CD8-positive, alpha-beta memory T cell (primary cell): ENCODE measurements at regions not wholly inside any gene's neighbourhood (a gene's known extent, or its start where the extent isn't known, plus 50 kb on each side); places are given as distances from the start of the nearest gene placed in this dataset.
"Not testable (repeated sequence)": the region's sequence is repeated elsewhere in the genome, so short reads cannot be mapped to it uniquely, and the experiment has no call there.

ENCODE experiments used
- CTCF ChIA-PET: fragments of 350-600 bp; sonication (Branson Sonifier 250); formaldehyde crosslinking; loops from one replicate; lab custom pipeline; 2021; ENCODE audit warnings: antibody characterized with exemption; lab: Charles Lee
- POLR2A ChIA-PET: fragments of 350-600 bp; sonication (Branson Sonifier 250); formaldehyde crosslinking; loops from one replicate; lab custom pipeline; 2021; ENCODE audit warnings: antibody characterized with exemption; lab: Charles Lee
- DNase-seq, 5 donors: peaks; one replicate each; pipeline versions ENCODE4 v3.0.0 to v3.0.0-alpha.2; 2020 to 2022; ENCODE audit warnings: mixed read lengths in 1 of 5
- H3K27ac ChIP-seq: one replicate; pipeline ENCODE4 v1.7.0; 2013; ENCODE audit warnings: low read depth, mild to moderate bottlenecking, low read length, moderate library complexity
- H3K27me3 ChIP-seq: 2 replicates; pipeline ENCODE4 v1.7.0; 2013; ENCODE audit warnings: low read length, mild to moderate bottlenecking; ENCODE audit not compliant: insufficient read depth, poor library complexity, severe bottlenecking
- H3K36me3 ChIP-seq: 2 replicates; pipeline ENCODE4 v1.7.0; 2013; ENCODE audit warnings: mild to moderate bottlenecking, low read length, moderate library complexity; ENCODE audit not compliant: insufficient read depth
- H3K4me1 ChIP-seq: 2 replicates; pipeline ENCODE4 v1.7.0; 2013; ENCODE audit warnings: mild to moderate bottlenecking, low read length, moderate library complexity; ENCODE audit not compliant: insufficient read depth
- H3K4me3 ChIP-seq: 2 replicates; pipeline ENCODE4 v1.7.0; 2013; ENCODE audit warnings: mild to moderate bottlenecking, low read length
- H3K9me3 ChIP-seq: 2 replicates; pipeline ENCODE4 v1.7.0; 2013; ENCODE audit warnings: mild to moderate bottlenecking, low read length
- H3K27ac Mint-ChIP-seq, 8 donors: one replicate each; pipeline ENCODE4 v1.8.0; 2020 to 2021; ENCODE audit warnings: mixed read lengths in 8 of 8, mild to moderate bottlenecking in 6 of 8, inconsistent platforms in 3 of 8, moderate library complexity in 3 of 8
- H3K27me3 Mint-ChIP-seq, 2 donors: one replicate each; pipeline ENCODE4 v1.8.0; 2020 to 2021; ENCODE audit warnings: mixed read lengths in 2 of 2, mild to moderate bottlenecking in 1 of 2, moderate library complexity in 1 of 2
- H3K36me3 Mint-ChIP-seq, 3 donors: one replicate each; pipeline ENCODE4 v1.8.0; 2020 to 2021; ENCODE audit warnings: mixed read lengths in 3 of 3, inconsistent platforms in 1 of 3, mild to moderate bottlenecking in 1 of 3
- H3K4me1 Mint-ChIP-seq, 3 donors: one replicate each; pipeline ENCODE4 v1.8.0; 2020 to 2021; ENCODE audit warnings: mixed read lengths in 3 of 3, inconsistent platforms in 1 of 3, mild to moderate bottlenecking in 1 of 3
- H3K4me3 Mint-ChIP-seq, 7 donors: one replicate each; pipeline ENCODE4 v1.8.0; 2020 to 2021; ENCODE audit warnings: mixed read lengths in 7 of 7, mild to moderate bottlenecking in 6 of 7, moderate library complexity in 4 of 7, inconsistent platforms in 2 of 7
- H3K9me3 Mint-ChIP-seq, 5 donors: one replicate each; pipeline ENCODE4 v1.8.0; 2020 to 2022; ENCODE audit warnings: mixed read lengths in 5 of 5, mild to moderate bottlenecking in 3 of 5, moderate library complexity in 2 of 5, inconsistent platforms in 1 of 5

DNA sequence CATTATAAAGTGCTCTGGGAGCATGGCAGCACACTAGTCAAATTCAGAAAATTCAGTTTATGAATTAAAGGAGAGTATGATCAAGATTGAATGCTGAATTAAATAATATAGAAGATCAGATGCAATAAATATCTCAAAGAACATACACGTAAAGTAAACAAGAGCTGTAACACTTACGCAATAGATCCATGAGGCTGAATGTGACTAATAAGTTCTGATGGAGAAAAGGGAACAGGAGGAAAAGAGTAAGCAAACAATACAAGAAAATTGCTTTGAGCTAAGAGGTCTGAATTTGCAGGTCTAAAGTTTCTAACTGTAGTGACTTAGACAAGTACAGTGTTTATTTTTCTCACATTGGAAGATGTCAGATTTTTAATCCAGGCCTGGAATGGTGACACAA is 646.7 kb upstream of the ZNF804A start:
- CTCF ChIA-PET: no interaction called here

DNA sequence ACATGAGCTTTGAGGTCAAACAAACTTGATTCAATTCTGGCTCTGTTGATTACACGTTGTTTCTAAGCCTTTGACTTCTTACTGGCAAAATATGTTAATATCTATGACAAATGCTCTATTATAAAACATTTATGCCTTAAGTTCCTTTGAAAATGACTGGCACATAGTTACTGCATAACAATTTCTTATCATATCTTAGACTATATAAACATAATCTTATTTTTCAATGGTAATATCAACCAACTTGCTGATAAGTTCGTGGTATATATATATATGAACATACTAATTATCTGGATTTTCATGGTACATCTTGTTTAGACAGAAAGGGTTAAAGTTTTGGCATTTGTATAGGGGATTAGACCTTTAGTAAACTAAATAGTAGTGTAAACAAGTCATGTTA is 645.6 kb upstream of the ZNF804A start:
- H3K27ac Mint-ChIP-seq: no peak overlapping the region
- peaks cover 2 to 23% (median 8%) of the 10 kb centered on the region in 5 donors for H3K9me3 Mint-ChIP-seq
- no peaks in the 10 kb centered on the region for H3K36me3 Mint-ChIP-seq
- H3K36me3 ChIP-seq: no peaks in the 10 kb centered on the region
- ChIA-PET CTCF (no interaction called here), POLR2A (no interaction called here)
- no peak overlapping the region for H3K4me3 ChIP-seq
- H3K9me3 ChIP-seq: no peaks in the 10 kb centered on the region
- no peaks in the 10 kb centered on the region for H3K27me3 ChIP-seq
- H3K27ac ChIP-seq: no peak overlapping the region
- H3K4me1 ChIP-seq: no peaks in the 10 kb centered on the region
- no peaks in the 10 kb centered on the region for H3K4me1 Mint-ChIP-seq
- no peak overlapping the region for H3K4me3 Mint-ChIP-seq
- no peaks in the 10 kb centered on the region for H3K27me3 Mint-ChIP-seq
- no peak for DNase-seq

More for the DNA sequence above, 646.7 kb upstream of the ZNF804A start:
- H3K27me3 Mint-ChIP-seq: no peaks in the 10 kb centered on the region
- H3K36me3 ChIP-seq: no peaks in the 10 kb centered on the region
- no peak overlapping the region for H3K4me3 Mint-ChIP-seq
- no peaks in the 10 kb centered on the region for H3K36me3 Mint-ChIP-seq
- peaks cover 2 to 23% (median 6%) of the 10 kb centered on the region in 5 donors for H3K9me3 Mint-ChIP-seq
- no peak overlapping the region for H3K27ac Mint-ChIP-seq
- H3K9me3 ChIP-seq: no peaks in the 10 kb centered on the region
- H3K27ac ChIP-seq: no peak overlapping the region
- POLR2A ChIA-PET: no interaction called here
- DNase-seq: no peak
- no peaks in the 10 kb centered on the region for H3K4me1 Mint-ChIP-seq
- H3K27me3 ChIP-seq: no peaks in the 10 kb centered on the region
- H3K4me3 ChIP-seq: no peak overlapping the region
- no peaks in the 10 kb centered on the region for H3K4me1 ChIP-seq

DNA sequence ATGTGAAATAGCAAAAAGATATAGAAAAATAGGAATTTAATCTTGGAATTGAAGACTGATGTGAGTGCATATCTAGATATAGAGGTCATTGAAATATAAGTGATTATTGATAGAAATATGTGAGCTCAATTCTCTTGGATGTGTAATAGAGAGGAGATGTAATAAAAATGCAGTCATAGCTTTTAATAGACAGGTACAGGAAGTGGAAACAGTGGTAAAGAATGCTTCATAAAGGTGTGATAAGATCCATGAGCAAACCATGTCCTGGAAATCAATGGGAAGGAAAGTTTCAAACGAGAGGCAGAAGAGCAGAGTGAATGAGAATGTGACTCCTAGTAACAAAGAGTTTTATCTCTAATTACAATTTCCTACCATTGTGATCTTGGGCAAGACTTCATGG is 634.7 kb upstream of the ZNF804A start:
- Histone ChIP-seq H3K27me3 (no peaks in the 10 kb centered on the region), H3K36me3 (no peaks in the 10 kb centered on the region), H3K4me1 (no peaks in the 10 kb centered on the region), H3K4me3 (no peak overlapping the region), H3K27ac (no peak overlapping the region), H3K9me3 (no peaks in the 10 kb centered on the region)
- H3K4me1 Mint-ChIP-seq: no peaks in the 10 kb centered on the region
- H3K9me3 Mint-ChIP-seq: peaks cover 0 to 8% (median 0%) of the 10 kb centered on the region in 5 donors
- H3K4me3 Mint-ChIP-seq: no peak overlapping the region
- H3K27ac Mint-ChIP-seq: peak overlapping the region in 1 of 8 donors; percentile 14
- CTCF ChIA-PET: no interaction called here
- H3K36me3 Mint-ChIP-seq: no peaks in the 10 kb centered on the region
- no peak for DNase-seq
- POLR2A ChIA-PET: no interaction called here
- H3K27me3 Mint-ChIP-seq: no peaks in the 10 kb centered on the region

DNA sequence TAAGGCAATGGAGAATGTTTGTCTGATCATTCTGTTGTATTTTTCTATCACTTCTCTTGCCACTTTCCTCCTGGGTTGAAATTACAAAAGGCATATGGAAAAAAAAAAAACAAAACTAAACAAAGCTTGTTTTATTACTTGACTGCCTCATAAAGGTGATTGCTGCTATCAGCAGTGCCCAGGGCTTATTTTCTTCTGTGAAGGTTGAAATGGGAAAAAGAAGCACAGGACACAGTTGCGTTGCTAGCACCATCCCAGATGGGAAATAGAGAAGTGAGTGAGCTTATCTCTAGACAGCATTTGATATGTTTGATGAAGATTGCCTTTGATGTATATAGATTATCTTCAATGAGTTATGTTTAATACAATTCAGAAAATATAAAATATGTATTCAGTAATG is 633.8 kb upstream of the ZNF804A start:
- no peak overlapping the region for H3K4me3 ChIP-seq
- POLR2A ChIA-PET: no interaction called here
- H3K9me3 ChIP-seq: no peaks in the 10 kb centered on the region
- no peaks in the 10 kb centered on the region for H3K36me3 ChIP-seq
- H3K9me3 Mint-ChIP-seq: peaks cover 0 to 11% (median under 1%) of the 10 kb centered on the region in 5 donors
- H3K27ac ChIP-seq: no peak overlapping the region
- H3K4me1 Mint-ChIP-seq: no peaks in the 10 kb centered on the region
- no peaks in the 10 kb centered on the region for H3K4me1 ChIP-seq
- no peaks in the 10 kb centered on the region for H3K27me3 ChIP-seq
- CTCF ChIA-PET: no interaction called here
- no peak overlapping the region for H3K4me3 Mint-ChIP-seq
- H3K27ac Mint-ChIP-seq: no peak overlapping the region
- no peaks in the 10 kb centered on the region for H3K27me3 Mint-ChIP-seq
- DNase-seq: no peak
- H3K36me3 Mint-ChIP-seq: no peaks in the 10 kb centered on the region

DNA sequence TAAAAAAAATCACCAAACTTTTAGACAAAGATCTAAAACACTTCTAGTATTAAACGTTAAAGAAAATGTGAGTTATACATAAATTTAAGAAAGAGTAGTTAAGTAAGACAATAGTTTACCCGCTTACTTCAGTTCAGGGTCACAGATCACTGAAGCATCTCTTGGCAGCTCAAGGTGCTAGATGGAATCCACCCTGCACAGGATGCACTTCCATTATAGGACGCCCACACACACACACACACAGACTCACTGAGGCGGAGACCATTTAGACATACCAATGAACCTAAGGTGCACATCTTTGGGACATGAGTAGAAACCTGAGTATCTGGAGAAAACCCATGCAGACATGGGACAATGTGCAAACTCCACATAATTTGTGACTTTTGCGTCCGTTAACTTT is 630.6 kb upstream of the ZNF804A start:
- no peaks in the 10 kb centered on the region for H3K36me3 Mint-ChIP-seq
- H3K4me1 Mint-ChIP-seq: no peaks in the 10 kb centered on the region
- no peaks in the 10 kb centered on the region for H3K27me3 ChIP-seq
- no peaks in the 10 kb centered on the region for H3K9me3 ChIP-seq
- H3K27ac ChIP-seq: no peak overlapping the region
- H3K9me3 Mint-ChIP-seq: peaks cover 0 to 16% (median 3%) of the 10 kb centered on the region in 5 donors
- no peak overlapping the region for H3K4me3 ChIP-seq
- H3K36me3 ChIP-seq: no peaks in the 10 kb centered on the region
- H3K4me3 Mint-ChIP-seq: no peak overlapping the region
- no peaks in the 10 kb centered on the region for H3K27me3 Mint-ChIP-seq
- ChIA-PET CTCF (no interaction called here), POLR2A (no interaction called here)
- no peak overlapping the region for H3K27ac Mint-ChIP-seq
- H3K4me1 ChIP-seq: no peaks in the 10 kb centered on the region
- no peak for DNase-seq

DNA sequence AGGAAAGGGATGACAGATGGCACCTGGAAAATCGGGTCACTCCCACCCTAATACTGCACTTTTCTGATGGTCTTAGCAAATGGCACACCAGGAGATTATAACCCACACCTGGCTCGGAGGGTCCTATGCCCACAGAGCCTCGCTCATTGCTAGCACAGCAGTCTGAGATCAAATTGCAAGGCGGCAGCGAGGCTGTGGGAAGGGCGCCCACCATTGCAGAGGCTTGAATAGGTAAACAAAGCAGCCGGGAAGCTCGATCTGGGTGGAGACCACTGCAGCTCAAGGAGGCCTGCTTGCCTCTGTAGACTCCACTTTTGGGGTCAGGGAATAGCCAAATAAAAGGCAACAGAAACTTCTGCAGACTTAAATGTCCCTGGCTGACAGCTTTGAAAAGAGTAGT is 622.7 kb upstream of the ZNF804A start:
- H3K4me1 ChIP-seq, H3K36me3 Mint-ChIP-seq, H3K36me3 ChIP-seq, CTCF ChIA-PET, H3K4me1 Mint-ChIP-seq, H3K9me3 ChIP-seq, H3K27me3 Mint-ChIP-seq, H3K27ac ChIP-seq, H3K4me3 Mint-ChIP-seq, H3K27ac Mint-ChIP-seq, H3K27me3 ChIP-seq, H3K4me3 ChIP-seq, POLR2A ChIA-PET, DNase-seq: not testable (repeated sequence)
- peaks cover 5 to 19% (median 17%) of the 10 kb centered on the region in 5 donors for H3K9me3 Mint-ChIP-seq

DNA sequence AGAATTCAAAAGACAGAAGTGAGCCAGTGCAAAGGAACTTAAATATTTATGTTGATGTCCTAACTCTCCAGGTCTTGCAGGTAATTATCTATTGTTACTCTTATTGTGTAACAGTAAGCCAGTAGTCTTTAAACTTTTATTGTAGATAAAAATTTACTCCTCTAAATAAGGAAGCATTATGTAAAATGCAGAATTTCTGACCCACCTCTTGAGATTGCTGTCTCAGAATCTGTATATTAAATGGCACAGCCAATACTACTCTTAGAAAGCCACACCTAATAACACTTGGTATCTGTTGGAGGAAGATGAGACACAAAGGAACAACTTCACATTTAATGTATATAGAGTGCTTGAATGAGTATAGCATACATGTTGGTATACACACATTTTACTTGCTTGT is 613.5 kb upstream of the ZNF804A start:
- CTCF ChIA-PET: no interaction called here
- DNase-seq: no peak
- Histone ChIP-seq H3K36me3 (no peaks in the 10 kb centered on the region), H3K9me3 (no peaks in the 10 kb centered on the region), H3K27me3 (no peaks in the 10 kb centered on the region), H3K4me1 (no peaks in the 10 kb centered on the region), H3K4me3 (no peak overlapping the region), H3K27ac (no peak overlapping the region)
- no peak overlapping the region for H3K27ac Mint-ChIP-seq
- H3K4me3 Mint-ChIP-seq: no peak overlapping the region
- no peaks in the 10 kb centered on the region for H3K27me3 Mint-ChIP-seq
- POLR2A ChIA-PET: no interaction called here
- H3K4me1 Mint-ChIP-seq: no peaks in the 10 kb centered on the region
- H3K36me3 Mint-ChIP-seq: no peaks in the 10 kb centered on the region
- H3K9me3 Mint-ChIP-seq: peaks cover 3 to 19% (median 6%) of the 10 kb centered on the region in 5 donors

DNA sequence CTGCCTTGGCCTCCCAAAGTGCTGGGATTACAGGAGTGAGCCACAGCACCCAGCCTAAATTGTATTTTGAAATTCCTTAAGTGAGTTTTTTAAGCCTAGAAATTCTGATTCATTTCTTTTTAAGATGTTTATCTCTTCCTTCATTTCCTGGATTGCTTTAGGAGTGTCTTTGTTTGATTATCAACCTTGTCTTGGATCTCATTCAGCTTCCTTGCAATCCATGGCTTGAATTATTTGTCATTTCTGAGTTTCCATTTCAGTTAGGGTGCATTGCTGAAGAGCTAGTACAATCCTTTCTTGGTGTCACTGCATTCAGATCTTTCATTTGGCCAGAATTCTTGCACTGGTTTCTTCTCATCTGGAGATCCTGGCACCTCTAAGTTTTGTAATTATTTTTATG is 606.4 kb upstream of the ZNF804A start:
- no peaks in the 10 kb centered on the region for H3K4me1 ChIP-seq
- Mint-ChIP-seq H3K27me3 (no peaks in the 10 kb centered on the region), H3K27ac (no peak overlapping the region), H3K4me3 (no peak overlapping the region), H3K9me3 (peaks cover 4 to 32% (median 11%) of the 10 kb centered on the region in 5 donors), H3K36me3 (no peaks in the 10 kb centered on the region), H3K4me1 (no peaks in the 10 kb centered on the region)
- no peaks in the 10 kb centered on the region for H3K27me3 ChIP-seq
- no peak overlapping the region for H3K4me3 ChIP-seq
- H3K36me3 ChIP-seq: no peaks in the 10 kb centered on the region
- no peak for DNase-seq
- POLR2A ChIA-PET: no interaction called here
- CTCF ChIA-PET: no interaction called here
- no peak overlapping the region for H3K27ac ChIP-seq
- no peaks in the 10 kb centered on the region for H3K9me3 ChIP-seq

DNA sequence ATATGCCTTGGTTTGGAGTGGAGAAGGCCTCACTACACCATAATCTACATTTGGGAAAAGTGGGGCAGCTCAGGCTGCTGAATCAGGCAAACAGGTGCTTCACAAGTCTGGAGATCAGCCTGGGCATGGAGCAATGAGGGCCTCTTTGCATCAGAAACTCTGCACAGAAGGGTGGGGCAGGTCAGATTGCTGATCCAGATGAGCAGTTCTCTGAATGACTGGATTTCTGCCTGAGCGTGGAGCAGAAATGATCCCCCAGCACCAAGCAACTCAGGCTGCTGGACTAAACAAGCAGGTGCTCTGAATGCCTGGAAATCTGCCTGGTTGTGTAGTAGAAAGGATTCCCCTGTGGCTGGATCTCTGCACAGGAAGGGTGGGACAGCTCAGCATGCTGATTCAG is 605.3 kb upstream of the ZNF804A start:
- ChIA-PET CTCF (no interaction called here), POLR2A (no interaction called here)
- no peaks in the 10 kb centered on the region for H3K4me1 ChIP-seq
- Mint-ChIP-seq H3K27me3 (no peaks in the 10 kb centered on the region), H3K9me3 (peaks cover 4 to 29% (median 13%) of the 10 kb centered on the region in 5 donors), H3K36me3 (no peaks in the 10 kb centered on the region), H3K27ac (no peak overlapping the region), H3K4me1 (no peaks in the 10 kb centered on the region), H3K4me3 (no peak overlapping the region)
- no peak overlapping the region for H3K27ac ChIP-seq
- H3K9me3 ChIP-seq: no peaks in the 10 kb centered on the region
- H3K4me3 ChIP-seq: no peak overlapping the region
- no peaks in the 10 kb centered on the region for H3K36me3 ChIP-seq
- no peaks in the 10 kb centered on the region for H3K27me3 ChIP-seq
- DNase-seq: no peak
